Coronary artery (tissue), 2 donors: ENCODE measurements at regions not wholly inside any gene's neighbourhood (a gene's known extent, or its start where the extent isn't known, plus 50 kb on each side); places are given as distances from the start of the nearest gene placed in this dataset.

Experiments used
- DNase-seq: peaks from one replicate; pipeline ENCODE4 v3.0.0-alpha.2; 2017; ENCODE audit warnings: low spot score
- H3K27ac ChIP-seq, 2 donors: fragments of 200-600 bp; sonication (generic); one replicate each; pipeline ENCODE4 v1.5.1; 2016 to 2019
- H3K4me3 ChIP-seq: fragments of 200-600 bp; sonication (generic); 2 replicates; pipeline ENCODE4 v1.5.1; 2016; ENCODE audit warnings: mild to moderate bottlenecking, moderate library complexity
- CTCF ChIP-seq: fragments of 200-600 bp; sonication (generic); IDR thresholded peaks from one replicate; pipeline ENCODE4 v1.5.1; 2019; ENCODE audit warnings: antibody characterized with exemption

GRCh38 chr22:44634426-44635321 is 67.3 kb upstream of the PRR5 start:
- Histone ChIP-seq H3K27ac (no peak overlapping the region), H3K4me3 (no peak overlapping the region)
- DNase-seq, result no peak
- no peak for TF ChIP-seq CTCF

GRCh38 chr22:44633647-44634046 is 68.4 kb upstream of the PRR5 start:
- no peak for TF ChIP-seq CTCF
- no peak overlapping the region for H3K4me3 ChIP-seq
- no peak overlapping the region for H3K27ac ChIP-seq
- no peak for DNase-seq

GRCh38 chr22:44632541-44633396 is 69.2 kb upstream of the PRR5 start:
- TF ChIP-seq CTCF, result no peak
- DNase-seq, result no peak
- Histone ChIP-seq H3K4me3 (no peak overlapping the region), H3K27ac (no peak overlapping the region)

GRCh38 chr22:44630826-44631225 is 71.2 kb upstream of the PRR5 start:
- Histone ChIP-seq H3K4me3 (no peak overlapping the region), H3K27ac (no peak overlapping the region)
- DNase-seq, result no peak
- TF ChIP-seq CTCF, result no peak

GRCh38 chr22:44628835-44629234 is 73.2 kb upstream of the PRR5 start:
- no peak for DNase-seq
- no peak for TF ChIP-seq CTCF
- Histone ChIP-seq H3K4me3 (no peak overlapping the region), H3K27ac (no peak overlapping the region)

- TF ChIP-seq CTCF, result no peak
- Histone ChIP-seq H3K27ac (no peak overlapping the region), H3K4me3 (no peak overlapping the region)
- no peak for DNase-seq
Measured at GRCh38 chr22:44628273-44628672, 73.7 kb upstream of the PRR5 start.
